ENCODE measurements at regions not wholly inside any gene's neighbourhood (a gene's known extent, or its start where the extent isn't known, plus 50 kb on each side); places are given as distances from the start of the nearest gene placed in this dataset. TPM values are rescaled to one million over a fixed set of nuclear protein-coding genes. Genes with fewer than 3 reads are reported as not detected.
"Not testable (repeated sequence)": the region's sequence is repeated elsewhere in the genome, so short reads cannot be mapped to it uniquely, and the experiment has no call there.

- H3K79me2 ChIP-seq (ENCODE audit: control insufficient read depth, insufficient read depth, low read length); H3K9me1 ChIP-seq (ENCODE audit: control insufficient read depth, insufficient read depth, low read length); H3K9me3 ChIP-seq (replicated peaks; ENCODE audit: control insufficient read depth, insufficient read depth, low read depth, low read length); H3K9ac ChIP-seq (ENCODE audit: insufficient read depth in 1 of 2, low read depth in 2 of 2, low read length in 2 of 2); H3K36me3 ChIP-seq (ENCODE audit: control insufficient read depth, insufficient read depth, low read length); H3K27me3 ChIP-seq (ENCODE audit: control insufficient read depth in 2 of 2, insufficient read depth in 2 of 2, low read length in 2 of 2); FAIRE-seq; intact Hi-C loops (cut with micrococcal nuclease); BruUV-seq (replicated peaks); DNase-seq (ENCODE audit: extremely low read depth in 1 of 4, low spot score in 3 of 4); H3K4me3 ChIP-seq; ATAC-seq; CTCF ChIA-PET (ENCODE audit: low intra/inter-chr PET ratio); H2AFZ ChIP-seq (ENCODE audit: low read depth, low read length); H3K27ac ChIP-seq (ENCODE audit: extremely low read depth, low read depth, low read length); in situ Hi-C loops (cut with MboI); H3K4me2 ChIP-seq (ENCODE audit: insufficient read depth, low read length); H3K4me1 ChIP-seq (replicated peaks in 1 of 2; ENCODE audit: control insufficient read depth in 2 of 2, insufficient read depth in 2 of 2, low read length in 2 of 2); H4K20me1 ChIP-seq (replicated peaks; ENCODE audit: control insufficient read depth, insufficient read depth, low read length): not testable (repeated sequence)
- POLR2A ChIA-PET: interaction anchor here (0.7 kb wide), 1 partner anchor 9 kb away, joined by 3 read pairs; no protein-coding TSS in a partner anchor
- TF ChIP-seq ZNF507 (tag; conservative IDR thresholded peaks at IDR 0.05): peak; percentile 91
- WGBS (ENCODE audit: insufficient coverage, low coverage, missing lambda C conversion rate): 22% methylated on average over 2 of the region's 2 CpGs
Observed at GRCh38 chr3:151511433-151511832, 50.6 kb upstream of the IGSF10 start.

Small RNA genes in the stretch of these regions (microRNA-seq; reads per million reads assigned to microRNA genes)
- gene MIR5186 (ENCODE audit: borderline microRNAs expressed): not detected

Small RNA genes in the stretch of these regions (small RNA-seq; reads per million reads assigned to genes)
- not detected for gene MIR5186
